ENCODE measurements at regions not wholly inside any gene's neighbourhood (a gene's known extent, or its start where the extent isn't known, plus 50 kb on each side); places are given as distances from the start of the nearest gene placed in this dataset.

DNA sequence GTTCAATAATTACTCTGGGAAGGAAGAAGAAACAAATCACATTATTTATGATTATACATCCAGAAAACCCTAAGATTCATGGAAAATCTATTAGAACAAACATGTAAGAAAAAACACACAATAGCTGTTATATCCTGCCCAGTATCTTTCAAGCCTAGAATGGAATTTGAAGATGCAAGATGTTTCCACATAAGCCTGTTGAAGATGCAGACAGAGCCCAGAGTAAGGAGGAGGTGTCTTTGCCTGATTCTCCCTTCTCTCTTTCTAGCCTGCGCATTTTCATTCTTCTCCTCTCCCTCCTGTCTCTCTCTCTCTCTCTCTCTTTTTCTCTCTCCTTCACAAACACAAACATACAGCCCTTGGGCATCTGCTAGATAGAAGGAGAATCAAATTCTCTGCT is 170.1 kb upstream of the INHBA start:
- H3K4me3 ChIP-seq (ENCODE audit: low read depth, poor library complexity, severe bottlenecking), result no peak overlapping the region
- DNase-seq (ENCODE audit: low spot score in 2 of 2), result no peak
- intact Hi-C loops (cut with DNase I; ENCODE audit: low total_unique reads), result no loop called here
- WGBS, 2 donors, result 91% methylated on average over 1 of the region's 1 CpG
- TF ChIP-seq POLR2A (IDR thresholded peaks at IDR 0.05), result no peak
- TF ChIP-seq, protein P1, sequence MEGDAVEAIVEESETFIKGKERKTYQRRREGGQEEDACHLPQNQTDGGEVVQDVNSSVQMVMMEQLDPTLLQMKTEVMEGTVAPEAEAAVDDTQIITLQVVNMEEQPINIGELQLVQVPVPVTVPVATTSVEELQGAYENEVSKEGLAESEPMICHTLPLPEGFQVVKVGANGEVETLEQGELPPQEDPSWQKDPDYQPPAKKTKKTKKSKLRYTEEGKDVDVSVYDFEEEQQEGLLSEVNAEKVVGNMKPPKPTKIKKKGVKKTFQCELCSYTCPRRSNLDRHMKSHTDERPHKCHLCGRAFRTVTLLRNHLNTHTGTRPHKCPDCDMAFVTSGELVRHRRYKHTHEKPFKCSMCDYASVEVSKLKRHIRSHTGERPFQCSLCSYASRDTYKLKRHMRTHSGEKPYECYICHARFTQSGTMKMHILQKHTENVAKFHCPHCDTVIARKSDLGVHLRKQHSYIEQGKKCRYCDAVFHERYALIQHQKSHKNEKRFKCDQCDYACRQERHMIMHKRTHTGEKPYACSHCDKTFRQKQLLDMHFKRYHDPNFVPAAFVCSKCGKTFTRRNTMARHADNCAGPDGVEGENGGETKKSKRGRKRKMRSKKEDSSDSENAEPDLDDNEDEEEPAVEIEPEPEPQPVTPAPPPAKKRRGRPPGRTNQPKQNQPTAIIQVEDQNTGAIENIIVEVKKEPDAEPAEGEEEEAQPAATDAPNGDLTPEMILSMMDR (IDR thresholded peaks at IDR 0.05), result no peak

DNA sequence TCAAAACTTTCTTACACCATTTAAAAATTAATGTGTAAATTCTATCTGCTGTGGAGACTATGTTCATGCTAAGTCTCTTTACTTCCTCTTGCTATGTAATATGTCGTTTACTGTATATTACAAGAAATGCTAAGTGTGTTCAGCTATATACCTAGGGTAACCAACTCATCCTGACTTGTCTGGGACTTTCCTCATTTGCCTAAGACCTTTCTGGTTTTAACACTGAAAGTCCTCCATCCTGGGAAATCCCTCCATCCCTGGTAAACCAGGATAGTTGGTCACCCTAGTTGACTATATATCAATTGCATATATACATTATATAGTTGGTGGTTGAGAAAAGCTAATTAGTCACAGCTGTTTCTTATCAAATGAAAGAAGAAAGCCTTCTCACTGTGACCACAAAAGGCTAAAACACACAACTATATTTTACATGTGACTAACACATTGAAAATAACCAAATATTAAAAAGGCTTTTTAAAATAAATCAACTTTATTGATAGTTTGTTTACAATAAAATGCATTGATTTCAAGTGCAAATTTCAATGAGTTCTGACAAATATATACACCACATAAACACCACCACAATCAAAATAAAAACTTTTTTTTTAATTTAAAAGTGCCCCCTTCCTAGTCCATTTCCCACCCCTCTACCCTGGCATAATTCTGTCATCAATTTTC is 167.7 kb upstream of the INHBA start:
- no peak for DNase-seq (ENCODE audit: low spot score in 2 of 2)
- intact Hi-C loops (cut with DNase I; ENCODE audit: low total_unique reads), result no loop called here
- 75 to 81% methylated on average over 1 of the region's 1 CpG for WGBS, 2 donors
- H3K4me3 ChIP-seq (ENCODE audit: low read depth, poor library complexity, severe bottlenecking), result no peak overlapping the region
- TF ChIP-seq, protein P1 (IDR thresholded peaks at IDR 0.05), result no peak
- TF ChIP-seq POLR2A (IDR thresholded peaks at IDR 0.05), result no peak

DNA sequence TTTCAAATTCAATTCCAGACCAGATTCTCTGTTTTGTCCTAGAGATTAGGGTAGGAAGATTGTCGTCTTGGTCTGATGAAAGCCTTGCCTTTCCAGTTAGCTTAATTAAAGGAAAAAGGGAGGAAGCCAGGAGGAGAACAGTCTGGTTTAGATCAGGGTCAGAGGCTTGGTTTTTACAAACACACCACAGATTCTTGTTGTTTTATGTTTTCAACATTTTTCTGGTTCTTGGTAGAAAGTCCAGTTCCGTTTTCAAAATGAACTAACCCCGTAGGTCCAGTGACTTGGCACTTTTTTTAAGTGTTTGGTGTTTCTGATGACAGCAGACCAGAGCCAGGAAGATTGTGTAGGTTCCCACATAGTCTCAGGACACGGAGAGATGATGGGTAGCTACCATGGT is 167.1 kb upstream of the INHBA start:
- no peak overlapping the region for H3K4me3 ChIP-seq (ENCODE audit: low read depth, poor library complexity, severe bottlenecking)
- intact Hi-C loops (cut with DNase I; ENCODE audit: low total_unique reads), result no loop called here
- no peak for DNase-seq (ENCODE audit: low spot score in 2 of 2)
- no peak for TF ChIP-seq POLR2A (IDR thresholded peaks at IDR 0.05)
- TF ChIP-seq, protein P1 (IDR thresholded peaks at IDR 0.05), result no peak
- 51% methylated on average over 4 of the region's 4 CpGs for WGBS, 2 donors

DNA sequence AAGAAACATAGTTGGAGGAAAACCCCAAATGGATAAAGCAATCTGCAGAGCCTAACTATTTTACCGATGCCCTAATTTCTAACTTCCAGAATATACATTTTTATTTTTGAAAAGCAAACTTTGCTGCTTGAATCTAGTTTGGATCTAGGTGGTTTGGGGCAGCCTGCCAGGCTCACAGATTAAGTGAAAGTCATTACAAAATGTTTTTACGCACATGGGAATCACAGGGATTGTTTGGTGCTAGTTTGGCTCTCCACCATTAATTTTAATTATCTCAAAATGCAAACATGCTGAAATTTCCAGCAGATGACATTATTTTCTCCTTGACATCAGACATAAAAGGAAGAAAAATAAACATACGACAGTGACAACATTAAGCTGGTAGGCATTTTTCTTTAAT is 166.7 kb upstream of the INHBA start:
- WGBS, 2 donors, result 51 to 52% methylated on average over 3 of the region's 3 CpGs
- TF ChIP-seq POLR2A (IDR thresholded peaks at IDR 0.05), result no peak
- TF ChIP-seq, protein P1 (IDR thresholded peaks at IDR 0.05), result no peak
- DNase-seq (ENCODE audit: low spot score in 2 of 2), result no peak
- no peak overlapping the region for H3K4me3 ChIP-seq (ENCODE audit: low read depth, poor library complexity, severe bottlenecking)
- intact Hi-C loops (cut with DNase I; ENCODE audit: low total_unique reads), result no loop called here

DNA sequence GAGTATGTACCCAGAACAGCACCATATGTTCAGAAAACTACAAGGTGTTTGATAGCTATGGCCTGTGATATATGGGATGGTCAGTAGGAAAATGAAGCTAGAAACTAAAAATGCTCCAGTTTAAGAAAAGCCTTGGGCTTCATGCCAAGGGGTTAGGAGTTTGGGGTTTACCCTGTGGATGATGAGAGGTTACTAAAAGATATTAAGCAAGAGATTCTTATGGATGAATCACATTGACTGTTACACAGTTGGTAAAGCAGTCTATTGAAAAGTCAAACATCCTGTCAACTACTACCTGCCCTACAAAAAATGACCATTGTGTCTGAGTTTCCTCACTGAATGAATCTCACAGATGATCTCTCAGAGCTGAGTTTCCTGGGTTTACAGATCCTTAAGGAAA is 166.2 kb upstream of the INHBA start:
- TF ChIP-seq, protein P1 (IDR thresholded peaks at IDR 0.05), result no peak
- TF ChIP-seq POLR2A (IDR thresholded peaks at IDR 0.05), result no peak
- DNase-seq (ENCODE audit: low spot score in 2 of 2), result no peak
- no peak overlapping the region for H3K4me3 ChIP-seq (ENCODE audit: low read depth, poor library complexity, severe bottlenecking)
- intact Hi-C loops (cut with DNase I; ENCODE audit: low total_unique reads), result no loop called here

DNA sequence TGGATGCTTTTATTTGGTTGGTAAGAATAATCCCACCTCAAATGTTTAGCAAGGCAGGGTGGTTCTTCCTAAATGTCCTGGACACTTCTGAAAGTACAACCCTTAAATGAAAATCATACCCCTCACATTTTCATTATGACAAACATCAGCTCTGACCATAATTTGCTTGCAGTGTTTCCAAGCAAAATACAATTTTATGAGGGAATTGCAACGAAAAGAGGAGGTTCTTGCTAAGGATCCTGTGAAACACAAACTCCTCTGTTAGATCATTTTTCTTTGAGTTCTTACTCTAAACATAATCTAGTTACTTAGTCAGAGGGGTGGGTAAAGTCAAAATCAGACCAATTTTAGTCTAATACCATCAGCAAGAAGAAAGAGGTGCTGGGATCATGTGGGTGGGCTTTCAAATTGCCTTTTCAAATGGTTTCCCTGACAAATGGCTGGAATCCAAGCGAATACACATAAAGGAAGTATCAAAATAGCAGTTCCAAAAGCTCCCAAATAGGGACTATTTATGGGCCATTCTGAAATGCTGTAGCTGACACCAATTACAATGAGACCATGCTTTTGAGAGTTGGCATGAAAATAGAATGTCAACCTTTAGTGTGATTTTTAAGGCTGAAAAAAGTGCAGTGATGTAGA is 164.9 kb upstream of the INHBA start:
- intact Hi-C loops (cut with DNase I; ENCODE audit: low total_unique reads), result no loop called here
- H3K4me3 ChIP-seq (ENCODE audit: low read depth, poor library complexity, severe bottlenecking), result no peak overlapping the region
- DNase-seq (ENCODE audit: low spot score in 2 of 2), result no peak
- 54 to 64% methylated on average over 2 of the region's 2 CpGs for WGBS, 2 donors
- no peak for TF ChIP-seq POLR2A (IDR thresholded peaks at IDR 0.05)
- TF ChIP-seq, protein P1 (IDR thresholded peaks at IDR 0.05), result no peak

Data from lower leg skin (tissue), 4 donors.